GM18867 (cell line): ENCODE measurements at regions not wholly inside any gene's neighbourhood (a gene's known extent, or its start where the extent isn't known, plus 50 kb on each side); places are given as distances from the start of the nearest gene placed in this dataset.

Source experiments
- ATAC-seq: cut with Tn5 transposase; IDR thresholded peaks from one replicate; pipeline ENCODE4 v1.9.1; 2021; ENCODE audit warnings: mild to moderate bottlenecking, moderate library complexity; ENCODE audit not compliant: unreplicated experiment

DNA sequence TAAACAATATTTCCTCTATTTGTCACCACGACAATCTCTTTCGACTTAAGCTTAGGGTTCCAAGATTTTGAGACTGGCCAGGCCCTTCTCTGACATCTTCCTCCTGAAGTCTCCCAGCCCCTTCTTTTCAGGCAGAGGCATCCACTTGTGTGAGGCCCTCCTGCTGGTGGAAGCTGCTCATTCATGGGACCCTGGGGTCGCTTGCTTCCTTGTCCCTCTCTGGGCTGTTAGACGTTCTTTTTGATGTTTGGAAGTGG, 188.2 kb upstream of the APCDD1 start:
- ATAC-seq = no peak

- ATAC-seq = no peak
These were observed 185.2 kb upstream of the APCDD1 start for GRCh38 chr18:10269261-10269660.

GRCh38 chr18:10270151-10270571, 184.3 kb upstream of the APCDD1 start:
- ATAC-seq = no peak

DNA sequence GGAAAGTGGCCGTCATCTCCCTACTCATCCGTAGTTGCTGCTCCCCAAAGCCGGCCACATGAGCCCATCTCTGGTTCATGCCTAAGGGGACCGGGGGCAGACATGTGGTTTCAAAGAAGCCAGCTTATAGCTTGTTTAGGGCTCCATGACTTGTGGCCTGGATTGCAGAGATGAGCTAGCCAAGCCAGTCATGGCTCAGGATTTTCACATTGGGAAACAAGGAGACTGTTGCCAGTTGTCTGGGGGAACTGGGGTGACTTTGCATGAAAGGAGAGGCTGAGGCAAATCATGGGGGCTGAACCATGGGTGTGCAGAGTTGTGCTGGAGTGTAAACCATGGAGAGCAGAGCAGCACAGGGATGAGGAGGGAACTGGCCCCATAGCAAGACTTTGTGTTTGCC, 183.0 kb upstream of the APCDD1 start:
- ATAC-seq = no peak

DNA sequence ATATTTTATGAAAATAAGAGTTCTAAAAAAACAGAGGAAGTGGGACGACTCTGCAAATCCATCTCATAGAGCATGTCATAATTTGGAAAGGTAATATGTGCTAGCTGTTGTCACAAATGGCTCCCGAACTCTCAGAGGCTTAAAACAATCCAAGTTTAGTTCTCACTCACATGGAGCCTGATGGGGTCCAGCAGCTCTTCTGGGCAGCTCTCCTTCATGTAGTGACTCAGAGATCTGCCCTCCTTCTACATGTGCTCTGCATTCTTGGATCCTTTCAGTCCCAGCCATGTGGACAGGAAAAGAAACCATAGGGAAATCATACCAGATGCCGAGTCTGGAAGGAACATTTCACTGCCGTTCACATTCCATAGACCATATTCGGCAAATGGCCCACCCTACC, 180.1 kb upstream of the APCDD1 start:
- ATAC-seq = no peak

DNA sequence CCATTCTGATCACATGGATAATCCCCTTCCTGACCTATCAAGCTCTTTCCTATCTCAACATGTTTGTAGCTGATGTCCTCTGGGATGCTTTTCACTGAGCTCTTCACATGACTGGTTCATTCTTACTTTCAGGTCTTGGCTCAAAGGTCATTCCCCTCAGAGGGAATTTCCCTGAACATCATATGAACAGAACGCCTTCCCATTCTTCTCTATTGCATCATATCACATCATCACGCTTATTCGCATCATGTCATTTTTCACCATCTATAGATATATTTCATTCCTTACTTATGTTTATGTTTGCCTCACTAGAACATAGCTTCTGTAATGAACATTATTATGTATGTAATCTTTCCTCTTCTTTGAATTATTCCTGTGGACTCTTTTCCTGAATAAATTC, 178.9 kb upstream of the APCDD1 start:
- ATAC-seq = no peak

DNA sequence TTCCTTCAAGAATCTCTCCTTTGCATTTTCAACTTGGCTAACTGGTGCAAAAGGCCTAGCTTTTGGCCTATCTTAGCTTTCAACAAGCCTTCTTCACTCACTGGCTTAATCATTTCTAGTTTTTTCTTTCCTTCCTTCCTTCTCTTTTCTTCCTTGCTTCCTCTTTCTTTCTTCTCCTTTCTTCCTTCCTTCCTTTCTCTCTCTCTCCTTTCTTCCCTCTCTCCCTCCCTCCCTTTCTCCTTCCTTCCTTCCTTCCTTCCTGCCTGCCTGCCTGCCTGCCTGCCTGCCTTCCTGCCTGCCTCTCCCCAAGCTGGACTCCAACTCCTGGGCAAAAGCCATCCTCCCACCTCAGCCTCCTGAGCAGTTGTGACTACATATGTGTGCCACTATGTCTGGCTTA, 176.2 kb upstream of the APCDD1 start:
- ATAC-seq = no peak

DNA sequence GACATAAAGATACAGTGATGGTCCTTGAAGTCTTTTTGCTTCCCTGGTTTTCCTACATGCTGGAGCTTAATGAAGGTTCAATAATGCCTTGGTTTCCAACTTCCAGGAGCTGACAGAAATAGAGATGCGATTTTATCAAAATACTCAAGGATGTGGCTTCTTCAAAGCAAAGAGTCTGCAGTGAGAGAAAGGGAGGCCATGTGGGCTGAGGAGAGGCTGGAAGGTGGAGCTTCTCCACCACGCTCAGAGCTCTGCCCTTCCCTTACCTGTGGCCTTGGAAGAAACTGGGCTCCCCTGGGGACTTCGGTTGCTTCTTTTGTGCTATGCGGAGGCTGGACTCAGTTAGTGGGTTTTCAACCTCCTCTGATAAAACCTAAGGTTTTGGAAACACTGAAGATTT, 175.0 kb upstream of the APCDD1 start:
- ATAC-seq = no peak

GRCh38 chr18:10279905-10280644, 174.4 kb upstream of the APCDD1 start:
- ATAC-seq = no peak

DNA sequence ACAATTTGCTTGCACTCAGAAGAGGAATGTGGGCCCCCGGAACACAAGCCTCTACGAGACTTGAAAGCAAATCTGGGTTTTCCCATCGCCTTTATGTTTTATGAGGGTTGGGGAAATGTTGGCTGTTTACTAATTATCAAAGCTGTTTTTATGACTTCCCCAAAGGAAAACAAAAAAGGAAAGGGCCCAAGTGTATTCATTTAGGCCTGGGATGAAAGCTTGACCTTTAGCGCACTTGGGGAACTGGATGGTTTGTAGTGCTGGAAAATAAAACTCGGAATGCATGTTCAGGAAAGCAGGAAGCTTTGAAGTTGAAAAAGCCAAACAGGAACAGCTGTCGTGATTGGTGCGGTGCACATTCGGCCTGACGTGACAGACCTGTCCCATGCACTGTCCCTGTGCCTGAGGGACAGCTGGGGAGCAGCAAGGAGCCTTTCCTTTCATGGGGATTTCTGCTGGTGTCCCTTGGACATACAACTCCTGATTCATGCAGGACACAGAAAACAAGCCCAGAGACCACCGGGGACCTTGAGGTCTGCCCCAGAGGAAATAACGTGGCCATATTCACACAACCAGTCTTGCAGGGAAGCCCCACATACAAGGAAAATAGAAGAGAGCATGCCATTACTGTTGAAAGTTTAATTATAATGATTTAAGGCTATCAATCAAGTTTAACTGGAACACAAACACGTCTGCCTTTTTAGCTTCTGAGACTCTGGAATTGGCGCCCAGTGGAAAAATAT, 169.7 kb upstream of the APCDD1 start:
- ATAC-seq = no peak

DNA sequence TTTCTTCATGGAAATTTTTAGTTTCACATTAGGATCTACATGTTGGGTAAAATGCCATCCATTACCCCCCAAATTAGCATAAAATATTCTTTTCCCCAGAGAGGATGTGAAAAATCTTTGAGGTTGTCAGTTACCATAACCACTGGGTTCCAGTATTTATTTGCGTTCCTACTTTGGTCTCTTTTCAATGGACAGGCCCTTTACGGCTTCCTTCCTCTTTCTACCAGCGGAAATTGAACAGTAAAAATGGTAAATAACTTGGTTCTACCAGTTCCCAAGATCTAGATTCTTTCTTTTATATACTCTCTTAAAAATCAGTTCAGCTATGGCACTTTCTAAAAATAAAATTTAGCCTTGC, 169.2 kb upstream of the APCDD1 start:
- no peak for ATAC-seq

- no peak for ATAC-seq
These were observed 167.8 kb upstream of the APCDD1 start for GRCh38 chr18:10286580-10287150.

- no peak for ATAC-seq
These were observed 165.2 kb upstream of the APCDD1 start for GRCh38 chr18:10289251-10289650.

DNA sequence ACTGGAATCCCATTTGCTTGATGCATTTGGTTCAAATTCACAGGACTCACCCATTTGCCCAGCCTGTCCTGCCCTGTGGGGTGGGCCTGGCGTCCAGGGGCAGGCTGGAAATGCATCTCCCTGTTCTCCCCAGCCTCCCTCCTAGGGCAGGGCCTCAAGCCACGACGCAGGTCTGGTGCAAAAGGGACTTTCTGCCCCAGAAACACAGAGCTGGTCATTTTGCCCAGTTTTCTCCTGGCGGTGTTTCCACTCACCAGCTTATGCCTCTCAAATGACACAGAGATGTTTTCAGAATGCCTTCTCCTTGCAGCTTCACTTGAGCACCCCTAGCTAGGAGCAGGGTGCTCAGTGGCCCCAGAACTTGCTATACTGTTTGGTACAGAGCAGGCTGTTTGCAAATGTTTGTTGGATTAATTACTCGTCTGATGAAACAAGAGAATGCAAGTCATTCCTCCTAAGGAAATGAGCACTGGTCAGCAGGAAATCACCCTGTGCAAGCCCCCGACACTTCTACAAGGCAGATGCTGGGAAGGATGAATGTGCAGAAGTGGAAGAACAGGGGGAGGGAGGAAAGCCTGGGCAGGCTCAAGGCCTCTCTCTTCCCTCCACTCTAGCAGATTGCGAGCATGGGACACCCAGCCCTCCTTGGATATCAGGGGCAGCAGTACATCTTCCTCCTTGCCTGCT, 164.3 kb upstream of the APCDD1 start:
- ATAC-seq = no peak

- no peak for ATAC-seq
These were observed 163.7 kb upstream of the APCDD1 start for GRCh38 chr18:10290638-10291235.

DNA sequence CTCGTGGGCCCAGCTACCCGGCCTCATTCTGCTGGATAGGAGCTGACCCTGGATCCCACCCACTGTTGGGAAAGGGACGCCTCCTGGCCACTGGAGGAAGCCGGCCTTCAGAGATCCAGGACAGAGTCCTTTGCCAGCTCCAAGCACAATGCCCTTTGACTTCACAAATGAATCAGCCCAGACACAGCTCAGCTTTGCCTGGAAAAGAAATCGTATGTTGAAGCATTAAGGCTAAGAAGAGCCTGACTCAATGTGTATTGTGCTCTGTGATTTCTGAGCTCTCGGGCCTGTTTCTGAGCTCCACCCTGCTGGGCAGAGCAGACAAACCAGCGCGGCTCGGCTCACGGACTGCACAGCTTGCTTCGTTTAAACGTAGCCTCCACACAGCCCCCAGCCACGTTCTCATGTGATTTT, 162.9 kb upstream of the APCDD1 start:
- no peak for ATAC-seq

GRCh38 chr18:10293966-10294365, 160.5 kb upstream of the APCDD1 start:
- ATAC-seq = no peak

DNA sequence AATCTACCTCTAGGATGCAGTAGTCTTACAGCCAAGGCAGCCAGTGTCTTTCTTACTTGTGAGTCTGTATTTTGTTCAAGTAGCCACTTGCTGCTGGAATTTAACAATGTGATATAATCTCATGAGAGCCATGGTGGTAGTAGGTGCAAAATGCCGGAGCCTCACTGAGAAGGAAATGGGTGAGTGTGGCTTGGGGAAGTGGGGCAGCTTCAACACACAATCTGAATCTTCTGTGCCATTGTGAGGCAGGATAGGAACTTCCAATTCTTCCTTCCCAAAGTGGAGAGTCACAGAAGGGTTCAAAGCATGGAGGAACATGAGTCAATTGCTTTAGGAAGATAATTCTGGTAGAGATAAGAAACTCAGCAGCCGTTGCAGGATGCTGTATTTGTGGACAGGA, 158.7 kb upstream of the APCDD1 start:
- ATAC-seq = no peak

- ATAC-seq = no peak
These were observed 157.9 kb upstream of the APCDD1 start for GRCh38 chr18:10296491-10296890.

GRCh38 chr18:10297086-10297485, 157.3 kb upstream of the APCDD1 start:
- no peak for ATAC-seq

DNA sequence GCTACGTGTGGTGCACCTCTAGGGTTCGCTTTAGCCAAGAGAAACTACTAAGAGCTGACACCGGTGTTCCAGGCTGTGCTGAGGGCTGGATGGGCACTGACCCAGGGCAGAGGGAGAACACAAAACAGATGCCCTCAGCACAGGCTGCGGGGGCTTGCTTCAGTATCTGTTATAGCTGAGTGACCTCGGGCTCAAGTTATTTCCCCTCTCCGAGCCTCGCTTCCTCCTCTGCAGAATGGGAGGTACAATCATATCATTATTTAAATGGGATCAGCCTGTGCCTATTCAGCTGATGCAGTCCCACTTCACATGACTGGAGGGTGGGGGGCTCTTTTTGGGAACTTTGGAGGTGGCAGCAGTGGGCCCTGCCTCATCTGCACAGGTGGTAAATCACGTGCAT, 156.1 kb upstream of the APCDD1 start:
- ATAC-seq = no peak

GRCh38 chr18:10299643-10300042, 154.8 kb upstream of the APCDD1 start:
- ATAC-seq = no peak
